ENCODE measurements at regions not wholly inside any gene's neighbourhood (a gene's known extent, or its start where the extent isn't known, plus 50 kb on each side); places are given as distances from the start of the nearest gene placed in this dataset.

DNA sequence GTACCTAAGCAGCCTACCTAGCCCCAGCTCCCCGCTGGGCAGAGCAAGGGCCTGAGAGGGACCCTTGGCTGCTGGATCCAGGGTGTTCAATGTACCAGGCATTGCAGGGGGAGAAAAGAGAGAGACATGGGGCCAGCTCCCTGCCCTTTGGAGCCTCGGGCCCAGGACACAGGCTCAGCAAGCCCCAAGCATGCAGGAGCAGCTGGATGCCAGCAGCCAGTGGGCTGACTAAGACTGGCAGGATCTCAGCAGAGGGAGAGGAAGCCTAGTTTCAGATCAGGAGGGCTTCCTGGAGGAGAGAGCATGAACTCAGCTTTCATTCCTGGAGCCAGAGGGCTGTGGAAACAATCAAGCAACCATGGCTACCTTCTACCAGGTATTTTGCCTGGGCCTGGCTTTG, 82.0 kb upstream of the NKD1 start:
- no peaks in the 10 kb centered on the region for H3K36me3 ChIP-seq (ENCODE audit: control insufficient read depth in 1 of 2, insufficient read depth in 2 of 2, low read length in 1 of 2)
- H3K27me3 ChIP-seq (ENCODE audit: control insufficient read depth in 1 of 2, insufficient read depth in 2 of 2, low read length in 1 of 2): no peaks in the 10 kb centered on the region
- no peak overlapping the region for H3K4me3 ChIP-seq (ENCODE audit: low read length in 2 of 2)
- no peaks in the 10 kb centered on the region for H3K4me1 ChIP-seq (ENCODE audit: control insufficient read depth in 1 of 2, insufficient read depth in 2 of 2, low read length in 2 of 2)
- no peak for DNase-seq
- 86 to 97% methylated on average over 2 of the region's 2 CpGs for WGBS, 2 donors
- intact Hi-C loops (cut with DNase I): no loop called here
- H3K9me3 ChIP-seq (ENCODE audit: control insufficient read depth, low read length): no peaks in the 10 kb centered on the region
- no peak for ATAC-seq (ENCODE audit: low FRiP score)
- no peak overlapping the region for H3K27ac ChIP-seq (ENCODE audit: low read depth in 1 of 2, low read length in 2 of 2)

DNA sequence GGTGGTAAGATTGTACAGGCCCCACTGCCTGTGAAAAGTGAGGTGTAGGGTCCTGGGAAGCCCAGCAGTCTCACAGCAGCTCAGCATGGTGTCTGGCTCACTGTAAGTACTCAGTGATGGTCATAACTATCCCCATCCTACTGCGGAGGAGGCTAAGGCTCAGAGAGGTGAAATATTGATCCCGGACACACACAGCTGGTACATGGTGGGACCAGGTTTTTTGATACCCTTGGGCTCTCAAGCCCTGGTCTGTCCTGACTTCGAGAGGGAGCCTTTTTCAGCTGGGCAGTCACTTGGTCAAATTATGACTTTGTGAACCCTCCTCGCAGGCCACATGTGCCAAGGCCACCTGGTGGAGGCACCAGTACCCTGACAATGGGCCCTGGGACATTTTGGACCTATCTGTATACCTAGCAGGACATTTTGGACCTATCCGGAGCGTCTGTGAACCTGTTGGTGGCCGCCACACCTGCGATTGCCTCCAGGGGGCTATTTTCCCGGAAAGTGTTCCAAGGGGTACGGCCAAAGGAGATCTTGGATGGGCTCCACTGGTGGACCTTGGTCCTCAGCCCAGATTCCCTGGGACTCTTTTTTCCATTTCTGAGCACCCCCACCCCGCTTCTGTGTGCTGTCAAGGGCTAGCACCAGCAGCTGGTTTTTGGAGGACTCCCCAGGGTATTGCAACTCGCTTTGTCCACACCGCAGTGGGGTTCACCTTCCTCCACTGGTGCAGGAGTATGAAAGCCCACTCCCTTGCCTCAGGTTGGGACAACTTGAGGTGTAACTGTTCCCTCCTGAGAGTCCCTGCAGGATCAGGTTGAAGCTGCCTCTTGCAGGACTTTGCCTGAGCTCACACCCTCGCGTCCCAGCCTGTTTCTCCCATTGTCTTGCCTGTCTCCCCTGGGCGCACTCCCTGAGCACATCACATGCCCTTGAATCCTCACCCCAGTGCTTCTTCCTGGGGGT, 83.6 kb upstream of the NKD1 start:
- peak in 1 of 2 donors; percentile 57 for DNase-seq
- Histone ChIP-seq H3K36me3 (ENCODE audit: control insufficient read depth in 1 of 2, insufficient read depth in 2 of 2, low read length in 1 of 2) (no peaks in the 10 kb centered on the region), H3K27ac (ENCODE audit: low read depth in 1 of 2, low read length in 2 of 2) (no peak overlapping the region), H3K4me1 (ENCODE audit: control insufficient read depth in 1 of 2, insufficient read depth in 2 of 2, low read length in 2 of 2) (no peaks in the 10 kb centered on the region), H3K9me3 (ENCODE audit: control insufficient read depth, low read length) (no peaks in the 10 kb centered on the region), H3K27me3 (ENCODE audit: control insufficient read depth in 1 of 2, insufficient read depth in 2 of 2, low read length in 1 of 2) (no peaks in the 10 kb centered on the region), H3K4me3 (ENCODE audit: low read length in 2 of 2) (no peak overlapping the region)
- intact Hi-C loops (cut with DNase I): no loop called here
- ATAC-seq (ENCODE audit: low FRiP score): no peak
- 89 to 92% methylated on average over 16 of the region's 16 CpGs for WGBS, 2 donors

DNA sequence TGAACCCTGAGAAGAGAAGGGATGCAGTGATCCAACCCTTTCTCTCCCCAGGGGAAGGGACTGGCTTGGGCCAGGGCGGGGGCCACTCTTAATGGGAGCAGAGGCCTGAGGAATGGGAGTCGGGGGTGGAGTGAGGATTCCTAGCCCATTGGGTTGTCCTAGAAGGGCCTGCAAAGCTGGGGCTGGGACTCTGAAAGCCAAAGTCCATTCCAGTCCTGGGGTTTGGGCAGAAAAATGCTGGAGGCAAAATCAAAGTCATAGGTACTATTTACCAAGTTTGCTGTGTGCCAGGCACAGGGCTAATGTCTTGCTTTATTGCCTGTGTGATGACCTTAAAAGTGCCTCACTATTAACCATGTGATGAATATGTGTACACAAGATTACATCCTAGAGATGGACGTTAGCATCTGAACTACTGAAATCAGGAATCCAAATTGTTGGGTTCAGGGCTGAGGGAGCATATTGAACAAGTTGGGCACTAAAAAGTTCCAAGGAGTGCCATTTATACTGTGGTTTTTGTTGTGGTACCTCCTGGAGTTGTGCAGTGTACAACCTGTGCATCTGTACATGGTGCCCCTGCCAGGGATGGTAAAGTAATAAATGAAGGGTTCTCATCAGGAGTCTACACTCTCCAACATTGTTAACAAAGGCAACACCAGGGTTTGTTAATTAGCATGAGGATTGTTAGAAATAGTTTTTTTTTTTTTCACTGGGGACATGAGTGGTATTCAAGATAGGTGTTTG, 84.4 kb upstream of the NKD1 start:
- Histone ChIP-seq H3K27me3 (ENCODE audit: control insufficient read depth in 1 of 2, insufficient read depth in 2 of 2, low read length in 1 of 2) (no peaks in the 10 kb centered on the region), H3K4me3 (ENCODE audit: low read length in 2 of 2) (no peak overlapping the region), H3K36me3 (ENCODE audit: control insufficient read depth in 1 of 2, insufficient read depth in 2 of 2, low read length in 1 of 2) (no peaks in the 10 kb centered on the region), H3K4me1 (ENCODE audit: control insufficient read depth in 1 of 2, insufficient read depth in 2 of 2, low read length in 2 of 2) (no peaks in the 10 kb centered on the region), H3K27ac (ENCODE audit: low read depth in 1 of 2, low read length in 2 of 2) (no peak overlapping the region), H3K9me3 (ENCODE audit: control insufficient read depth, low read length) (no peaks in the 10 kb centered on the region)
- intact Hi-C loops (cut with DNase I): no loop called here
- DNase-seq (no peak), ATAC-seq (ENCODE audit: low FRiP score) (no peak)
- WGBS, 2 donors: 89 to 95% methylated on average over 3 of the region's 3 CpGs

DNA sequence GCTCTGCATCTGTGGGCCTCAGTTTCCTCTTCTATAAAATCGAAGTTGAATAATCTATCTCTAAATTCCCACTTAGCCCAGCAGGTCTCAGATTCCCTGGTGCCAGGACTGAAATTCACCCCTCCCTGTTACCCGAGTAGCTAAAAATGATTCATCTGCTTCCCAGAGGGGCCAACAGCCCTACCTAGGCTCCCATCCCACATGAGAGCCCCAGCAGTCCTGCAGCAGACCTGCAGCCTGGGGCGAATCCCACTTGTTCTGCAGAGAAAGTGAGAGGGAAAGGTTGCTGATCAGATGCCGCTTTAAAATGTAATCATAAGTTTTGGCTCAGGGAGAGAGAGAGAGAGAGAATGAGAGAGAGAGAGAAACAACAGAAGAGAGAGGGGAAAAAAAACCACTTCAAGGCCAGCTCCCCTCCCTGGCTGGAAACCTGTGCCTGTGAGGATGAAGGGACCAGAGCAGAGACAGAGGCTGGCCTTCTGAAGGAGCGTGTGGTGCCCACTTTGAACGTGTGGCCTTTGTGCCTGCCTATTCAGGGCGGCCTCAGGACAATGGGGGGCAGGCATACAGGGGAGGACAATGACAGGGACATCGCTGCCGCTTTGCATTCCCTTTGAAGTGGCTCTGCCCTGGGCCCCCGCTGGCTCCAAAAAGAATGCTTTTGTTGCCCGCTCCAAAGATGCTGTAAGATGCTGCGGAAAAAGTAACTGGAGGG, 85.2 kb upstream of the NKD1 start:
- Histone ChIP-seq H3K9me3 (ENCODE audit: control insufficient read depth, low read length) (no peaks in the 10 kb centered on the region), H3K27me3 (ENCODE audit: control insufficient read depth in 1 of 2, insufficient read depth in 2 of 2, low read length in 1 of 2) (no peaks in the 10 kb centered on the region), H3K4me3 (ENCODE audit: low read length in 2 of 2) (no peak overlapping the region), H3K36me3 (ENCODE audit: control insufficient read depth in 1 of 2, insufficient read depth in 2 of 2, low read length in 1 of 2) (no peaks in the 10 kb centered on the region), H3K4me1 (ENCODE audit: control insufficient read depth in 1 of 2, insufficient read depth in 2 of 2, low read length in 2 of 2) (no peaks in the 10 kb centered on the region), H3K27ac (ENCODE audit: low read depth in 1 of 2, low read length in 2 of 2) (no peak overlapping the region)
- DNase-seq (no peak), ATAC-seq (ENCODE audit: low FRiP score) (no peak)
- WGBS, 2 donors: 81 to 83% methylated on average over 12 of the region's 12 CpGs
- intact Hi-C loops (cut with DNase I): no loop called here

DNA sequence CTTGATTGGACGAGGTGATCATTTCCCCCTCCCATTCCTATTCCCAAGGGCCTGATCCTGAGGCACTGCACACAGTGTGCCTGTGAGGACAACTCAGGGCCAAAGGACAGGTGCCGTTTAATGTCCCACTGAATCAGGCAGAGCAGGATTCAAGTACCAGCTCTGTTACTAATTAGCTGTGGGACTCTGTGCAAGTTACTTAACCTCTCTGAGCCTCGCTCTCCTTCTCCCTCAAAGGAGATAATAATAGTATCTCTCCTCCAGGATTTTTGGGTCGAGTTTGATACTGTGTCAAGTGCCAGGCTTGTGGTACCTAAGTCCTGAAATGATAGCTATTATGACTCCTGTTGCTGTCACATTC, 86.8 kb upstream of the NKD1 start:
- ATAC-seq (ENCODE audit: low FRiP score) (no peak), DNase-seq (no peak)
- no peak overlapping the region for H3K27ac ChIP-seq (ENCODE audit: low read depth in 1 of 2, low read length in 2 of 2)
- intact Hi-C loops (cut with DNase I): no loop called here
- no peaks in the 10 kb centered on the region for H3K36me3 ChIP-seq (ENCODE audit: control insufficient read depth in 1 of 2, insufficient read depth in 2 of 2, low read length in 1 of 2)
- WGBS, 2 donors: 88 to 89% methylated on average over 4 of the region's 4 CpGs
- H3K4me1 ChIP-seq (ENCODE audit: control insufficient read depth in 1 of 2, insufficient read depth in 2 of 2, low read length in 2 of 2): no peaks in the 10 kb centered on the region
- no peaks in the 10 kb centered on the region for H3K9me3 ChIP-seq (ENCODE audit: control insufficient read depth, low read length)
- no peak overlapping the region for H3K4me3 ChIP-seq (ENCODE audit: low read length in 2 of 2)
- no peaks in the 10 kb centered on the region for H3K27me3 ChIP-seq (ENCODE audit: control insufficient read depth in 1 of 2, insufficient read depth in 2 of 2, low read length in 1 of 2)

DNA sequence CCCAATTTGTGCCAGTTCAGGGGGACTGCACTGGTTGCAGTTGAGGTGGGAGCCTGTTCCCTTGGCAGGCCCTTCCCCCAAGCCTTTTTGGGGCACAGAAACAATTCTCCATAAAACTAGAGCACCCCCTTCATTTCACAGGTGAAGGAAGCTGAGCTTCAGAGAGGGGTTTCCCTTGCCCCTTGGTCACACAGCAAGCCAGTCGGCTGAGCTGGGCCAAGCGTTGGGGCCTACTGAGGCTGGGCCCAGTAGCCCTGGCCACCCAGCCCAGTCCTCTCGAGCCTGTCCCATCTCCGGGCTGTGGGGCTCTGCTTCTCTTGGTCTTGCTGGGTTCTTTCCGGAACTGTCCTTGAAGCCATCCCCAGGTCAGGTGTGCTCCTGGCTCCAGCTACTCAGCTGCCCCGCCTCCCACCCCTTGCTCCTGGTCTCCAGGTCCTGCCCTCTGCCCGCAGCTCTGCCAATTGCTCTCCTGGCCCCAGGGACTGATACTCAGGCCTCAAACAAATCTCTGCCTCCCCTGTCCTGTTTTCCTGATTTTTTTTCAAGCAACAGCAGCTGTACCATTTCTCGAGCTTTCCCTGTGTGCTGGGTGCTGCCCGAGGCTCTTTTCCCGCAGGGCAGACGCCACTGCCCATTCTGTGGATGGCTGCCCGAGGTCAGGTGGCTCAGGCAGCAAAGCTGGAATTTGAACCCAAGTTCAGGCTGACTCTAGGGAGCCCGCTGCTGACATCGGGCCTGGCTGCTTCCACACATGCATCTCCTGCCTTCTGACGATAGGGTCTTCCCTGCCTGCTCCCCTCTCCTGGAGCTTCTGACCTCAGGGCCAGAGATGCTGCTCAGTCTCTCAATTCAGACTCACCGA, 87.4 kb upstream of the NKD1 start:
- no peaks in the 10 kb centered on the region for H3K9me3 ChIP-seq (ENCODE audit: control insufficient read depth, low read length)
- H3K36me3 ChIP-seq (ENCODE audit: control insufficient read depth in 1 of 2, insufficient read depth in 2 of 2, low read length in 1 of 2): no peaks in the 10 kb centered on the region
- H3K27ac ChIP-seq (ENCODE audit: low read depth in 1 of 2, low read length in 2 of 2): no peak overlapping the region
- WGBS, 2 donors: 93 to 96% methylated on average over 16 of the region's 16 CpGs
- ATAC-seq (ENCODE audit: low FRiP score): no peak
- H3K4me1 ChIP-seq (ENCODE audit: control insufficient read depth in 1 of 2, insufficient read depth in 2 of 2, low read length in 2 of 2): no peaks in the 10 kb centered on the region
- no peak overlapping the region for H3K4me3 ChIP-seq (ENCODE audit: low read length in 2 of 2)
- intact Hi-C loops (cut with DNase I): no loop called here
- H3K27me3 ChIP-seq (ENCODE audit: control insufficient read depth in 1 of 2, insufficient read depth in 2 of 2, low read length in 1 of 2): no peaks in the 10 kb centered on the region
- peak in 1 of 2 donors; percentile 44 for DNase-seq

DNA sequence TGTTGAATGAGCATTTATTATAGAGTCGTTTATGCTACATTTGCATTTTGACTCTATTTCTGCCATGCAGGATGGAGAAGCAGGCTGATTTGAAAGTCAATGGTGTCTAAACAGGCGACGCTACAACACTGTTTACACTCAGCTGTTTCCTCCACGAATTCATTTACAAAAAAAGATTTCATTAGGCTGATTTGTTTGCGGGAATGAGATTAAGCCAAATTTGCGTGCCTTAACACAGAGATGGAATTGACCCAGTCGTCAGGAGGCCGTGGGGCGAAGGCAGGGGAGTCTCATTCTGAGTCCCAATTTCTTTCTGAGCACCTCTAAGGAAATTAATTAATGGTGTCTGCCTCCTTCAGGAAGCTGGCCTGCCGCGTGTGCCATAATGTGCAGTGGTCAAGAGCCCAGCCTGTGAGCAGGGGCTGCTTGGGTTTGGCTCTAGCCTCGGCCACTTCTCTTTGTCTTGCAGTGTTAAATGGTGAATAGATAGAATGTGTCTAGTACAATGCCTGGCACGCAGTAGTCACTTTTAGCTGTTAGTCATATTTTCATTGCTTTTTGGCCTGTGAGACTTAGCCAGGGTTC, 88.6 kb upstream of the NKD1 start:
- no peak overlapping the region for H3K27ac ChIP-seq (ENCODE audit: low read depth in 1 of 2, low read length in 2 of 2)
- H3K4me3 ChIP-seq (ENCODE audit: low read length in 2 of 2): no peak overlapping the region
- WGBS, 2 donors: 91 to 95% methylated on average over 13 of the region's 13 CpGs
- H3K27me3 ChIP-seq (ENCODE audit: control insufficient read depth in 1 of 2, insufficient read depth in 2 of 2, low read length in 1 of 2): no peaks in the 10 kb centered on the region
- ATAC-seq (ENCODE audit: low FRiP score) (no peak), DNase-seq (no peak)
- no peaks in the 10 kb centered on the region for H3K9me3 ChIP-seq (ENCODE audit: control insufficient read depth, low read length)
- intact Hi-C loops (cut with DNase I): no loop called here
- no peaks in the 10 kb centered on the region for H3K4me1 ChIP-seq (ENCODE audit: control insufficient read depth in 1 of 2, insufficient read depth in 2 of 2, low read length in 2 of 2)
- no peaks in the 10 kb centered on the region for H3K36me3 ChIP-seq (ENCODE audit: control insufficient read depth in 1 of 2, insufficient read depth in 2 of 2, low read length in 1 of 2)

Measured in aorta (tissue), 5 donors.